IMR-90 (cell line): ENCODE measurements at regions not wholly inside any gene's neighbourhood (a gene's known extent, or its start where the extent isn't known, plus 50 kb on each side); places are given as distances from the start of the nearest gene placed in this dataset.

Source experiments
- CEBPB ChIP-seq: IDR thresholded peaks from 2 replicates; pipeline ENCODE4 v1.6.1; 2012; ENCODE audit warnings: low read depth, low read length, improper control_type of control experiment
- CHD1 ChIP-seq: IDR thresholded peaks from 2 replicates; pipeline ENCODE4 v1.6.1; 2012; ENCODE audit warnings: low read depth, low read length, improper control_type of control experiment
- FOS ChIP-seq: fragments of 150-350 bp; IDR thresholded peaks from 2 replicates; pipeline ENCODE4 v1.6.1; 2016; ENCODE audit warnings: low read depth, low read length
- MAFK ChIP-seq: IDR thresholded peaks from 2 replicates; pipeline ENCODE4 v1.6.1; 2012; ENCODE audit warnings: low read depth, low read length, improper control_type of control experiment
- MXI1 ChIP-seq: IDR thresholded peaks from 2 replicates; pipeline ENCODE4 v1.6.1; 2012; ENCODE audit warnings: low read depth, mild to moderate bottlenecking, low read length, moderate library complexity, borderline replicate concordance
- POLR2A ChIP-seq: IDR thresholded peaks from 2 replicates; pipeline ENCODE4 v1.6.1; 2012; ENCODE audit warnings: mild to moderate bottlenecking, low read depth, low read length
- RAD21 ChIP-seq: IDR thresholded peaks from 2 replicates; pipeline ENCODE4 v1.6.1; 2012; ENCODE audit warnings: low read length, improper control_type of control experiment
- RCOR1 ChIP-seq: IDR thresholded peaks from 2 replicates; pipeline ENCODE4 v1.6.1; 2012; ENCODE audit warnings: mild to moderate bottlenecking, low read length, improper control_type of control experiment; ENCODE audit not compliant: insufficient replicate concordance
- RFX5 ChIP-seq: IDR thresholded peaks from 2 replicates; pipeline ENCODE4 v1.8.0; 2012; ENCODE audit warnings: low read depth, mild to moderate bottlenecking, low read length, moderate library complexity
- SMC3 ChIP-seq: fragments of 150-350 bp; IDR thresholded peaks from 2 replicates; pipeline ENCODE4 v1.6.1; 2016; ENCODE audit warnings: low read depth, mild to moderate bottlenecking, antibody characterized with exemption, low read length, moderate library complexity
- TF ChIP-seq, protein P1 (sequence below): conservative IDR thresholded peaks from 2 replicates; pipeline ENCODE4 v1.5.1; 2012; ENCODE audit warnings: mild to moderate bottlenecking, low read depth, low read length, improper control_type of control experiment
- TF ChIP-seq, protein P2 (sequence below): fragments of 150-350 bp; IDR thresholded peaks from 2 replicates; pipeline ENCODE4 v1.6.1; 2017; ENCODE audit warnings: mild to moderate bottlenecking, antibody characterized with exemption, low read length, low read depth
- TF ChIP-seq, protein P3 (sequence below): fragments of 150-350 bp; IDR thresholded peaks from 2 replicates; pipeline ENCODE4 v1.6.1; 2016; ENCODE audit warnings: low read depth, mild to moderate bottlenecking, low read length, moderate library complexity, borderline replicate concordance

DNA sequence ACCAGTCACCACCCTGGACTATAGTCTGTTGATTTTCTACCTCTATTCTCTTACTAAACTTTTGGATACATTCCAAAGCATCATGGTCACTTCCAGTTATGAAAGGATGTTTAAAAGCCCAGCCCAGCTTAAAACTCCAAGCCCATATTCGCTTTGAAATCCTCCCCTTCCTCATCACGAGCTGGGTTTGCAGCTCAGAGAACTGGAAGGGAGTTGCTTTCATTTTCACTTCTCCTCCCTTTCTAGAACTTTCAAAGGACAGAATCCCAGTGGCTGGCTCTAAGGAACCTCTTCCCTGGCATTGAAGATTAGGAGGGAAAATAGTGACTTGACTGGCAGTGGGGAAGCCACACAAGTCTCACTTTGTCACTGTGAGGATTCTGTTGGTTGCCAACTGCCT lies 100.1 kb upstream of the DYNLRB2 start:
- TF ChIP-seq, protein P1, sequence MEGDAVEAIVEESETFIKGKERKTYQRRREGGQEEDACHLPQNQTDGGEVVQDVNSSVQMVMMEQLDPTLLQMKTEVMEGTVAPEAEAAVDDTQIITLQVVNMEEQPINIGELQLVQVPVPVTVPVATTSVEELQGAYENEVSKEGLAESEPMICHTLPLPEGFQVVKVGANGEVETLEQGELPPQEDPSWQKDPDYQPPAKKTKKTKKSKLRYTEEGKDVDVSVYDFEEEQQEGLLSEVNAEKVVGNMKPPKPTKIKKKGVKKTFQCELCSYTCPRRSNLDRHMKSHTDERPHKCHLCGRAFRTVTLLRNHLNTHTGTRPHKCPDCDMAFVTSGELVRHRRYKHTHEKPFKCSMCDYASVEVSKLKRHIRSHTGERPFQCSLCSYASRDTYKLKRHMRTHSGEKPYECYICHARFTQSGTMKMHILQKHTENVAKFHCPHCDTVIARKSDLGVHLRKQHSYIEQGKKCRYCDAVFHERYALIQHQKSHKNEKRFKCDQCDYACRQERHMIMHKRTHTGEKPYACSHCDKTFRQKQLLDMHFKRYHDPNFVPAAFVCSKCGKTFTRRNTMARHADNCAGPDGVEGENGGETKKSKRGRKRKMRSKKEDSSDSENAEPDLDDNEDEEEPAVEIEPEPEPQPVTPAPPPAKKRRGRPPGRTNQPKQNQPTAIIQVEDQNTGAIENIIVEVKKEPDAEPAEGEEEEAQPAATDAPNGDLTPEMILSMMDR: no peak
- TF ChIP-seq POLR2A (no peak), MXI1 (no peak), FOS (no peak), CHD1 (no peak), RAD21 (no peak), CEBPB (no peak), SMC3 (no peak), RFX5 (no peak), MAFK (no peak), RCOR1 (no peak)
- TF ChIP-seq, protein P2, sequence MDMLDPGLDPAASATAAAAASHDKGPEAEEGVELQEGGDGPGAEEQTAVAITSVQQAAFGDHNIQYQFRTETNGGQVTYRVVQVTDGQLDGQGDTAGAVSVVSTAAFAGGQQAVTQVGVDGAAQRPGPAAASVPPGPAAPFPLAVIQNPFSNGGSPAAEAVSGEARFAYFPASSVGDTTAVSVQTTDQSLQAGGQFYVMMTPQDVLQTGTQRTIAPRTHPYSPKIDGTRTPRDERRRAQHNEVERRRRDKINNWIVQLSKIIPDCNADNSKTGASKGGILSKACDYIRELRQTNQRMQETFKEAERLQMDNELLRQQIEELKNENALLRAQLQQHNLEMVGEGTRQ: no peak
- TF ChIP-seq, protein P3, sequence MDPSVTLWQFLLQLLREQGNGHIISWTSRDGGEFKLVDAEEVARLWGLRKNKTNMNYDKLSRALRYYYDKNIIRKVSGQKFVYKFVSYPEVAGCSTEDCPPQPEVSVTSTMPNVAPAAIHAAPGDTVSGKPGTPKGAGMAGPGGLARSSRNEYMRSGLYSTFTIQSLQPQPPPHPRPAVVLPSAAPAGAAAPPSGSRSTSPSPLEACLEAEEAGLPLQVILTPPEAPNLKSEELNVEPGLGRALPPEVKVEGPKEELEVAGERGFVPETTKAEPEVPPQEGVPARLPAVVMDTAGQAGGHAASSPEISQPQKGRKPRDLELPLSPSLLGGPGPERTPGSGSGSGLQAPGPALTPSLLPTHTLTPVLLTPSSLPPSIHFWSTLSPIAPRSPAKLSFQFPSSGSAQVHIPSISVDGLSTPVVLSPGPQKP: no peak
